ENCODE measurements at regions not wholly inside any gene's neighbourhood (a gene's known extent, or its start where the extent isn't known, plus 50 kb on each side); places are given as distances from the start of the nearest gene placed in this dataset.
A peak's percentile ranks its signal among the peaks of the same experiment; 100 is the strongest.

DNA sequence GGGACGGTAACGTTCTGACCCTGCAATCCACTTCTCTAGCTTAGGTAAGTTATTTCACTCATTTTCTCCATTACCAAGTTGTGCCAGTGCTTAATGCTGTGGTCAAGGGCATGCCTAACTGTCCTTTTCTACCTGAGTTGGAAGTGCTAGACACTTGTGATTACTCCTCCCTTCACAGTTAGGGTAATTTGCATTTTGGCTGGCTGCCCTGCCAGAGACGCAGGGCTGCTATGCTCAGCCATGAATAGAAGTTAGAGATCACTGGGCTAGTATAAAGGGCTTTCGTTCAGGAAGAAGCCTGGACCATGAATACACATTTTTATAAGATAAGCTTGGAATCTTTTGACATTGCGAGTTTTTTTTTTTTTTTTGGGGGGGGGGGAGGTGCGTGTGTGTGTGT lies 633.2 kb upstream of the NEGR1 start:
- peak; percentile 13 to 66 (median 47) for DNase-seq

DNA sequence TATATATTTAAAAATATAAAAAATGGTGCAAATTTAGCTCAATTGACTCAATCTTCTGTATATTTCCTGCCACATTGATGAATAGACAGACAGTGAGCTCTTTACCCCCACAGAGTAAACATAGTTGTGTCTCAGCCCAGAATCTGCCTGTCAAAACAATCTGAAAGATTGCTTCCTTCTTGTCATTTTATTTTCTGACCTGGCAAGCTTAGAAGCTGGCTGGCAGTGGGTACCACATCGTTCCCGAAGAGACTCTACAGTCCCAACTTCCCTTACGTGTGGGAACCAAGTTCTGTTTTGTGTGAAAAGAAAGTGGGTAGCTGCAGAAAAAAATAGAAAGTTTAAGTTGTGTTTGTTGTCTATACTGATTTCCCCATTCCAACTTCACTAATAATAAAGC lies 629.3 kb upstream of the NEGR1 start:
- peak in 1 of 3 experiments; percentile 27 for DNase-seq

DNA sequence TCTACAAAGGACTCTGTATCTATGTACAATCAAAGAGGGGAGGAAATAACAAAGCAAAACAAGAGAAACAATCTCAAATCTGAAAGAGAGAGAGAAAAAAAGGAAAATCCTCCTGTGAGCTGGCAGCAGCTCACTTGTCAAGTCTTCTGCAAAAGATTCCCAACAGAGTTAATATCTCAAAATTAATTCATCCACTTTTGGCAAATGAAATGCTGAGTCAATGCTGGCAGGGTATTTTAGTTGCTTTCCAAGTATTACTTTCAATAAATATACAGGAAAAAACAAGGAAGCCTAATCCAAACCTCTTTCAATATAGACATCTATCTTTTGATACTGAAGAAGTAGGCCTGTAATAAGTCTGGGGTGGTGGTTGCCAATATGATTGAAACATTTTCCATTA lies 613.9 kb upstream of the NEGR1 start:
- no peak for DNase-seq

DNA sequence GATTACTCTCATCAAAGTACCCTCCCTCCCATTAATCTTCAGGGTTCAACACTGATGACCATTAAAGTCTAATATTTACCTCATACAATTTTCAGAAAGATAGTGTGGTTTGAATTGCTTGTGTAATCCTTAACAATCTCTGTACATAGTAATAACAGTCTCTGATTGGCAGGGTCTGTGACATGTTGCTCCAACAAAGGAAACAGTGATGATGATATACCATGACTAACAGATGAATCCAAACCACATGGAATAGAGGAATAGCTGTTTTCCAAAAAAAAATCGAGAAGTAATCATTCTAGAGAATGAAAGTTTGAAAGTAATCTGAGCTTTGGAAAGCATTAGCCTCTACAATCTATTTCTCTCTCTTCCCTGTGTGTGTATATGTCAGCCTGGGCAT lies 610.1 kb upstream of the NEGR1 start:
- DNase-seq, result no peak

DNA sequence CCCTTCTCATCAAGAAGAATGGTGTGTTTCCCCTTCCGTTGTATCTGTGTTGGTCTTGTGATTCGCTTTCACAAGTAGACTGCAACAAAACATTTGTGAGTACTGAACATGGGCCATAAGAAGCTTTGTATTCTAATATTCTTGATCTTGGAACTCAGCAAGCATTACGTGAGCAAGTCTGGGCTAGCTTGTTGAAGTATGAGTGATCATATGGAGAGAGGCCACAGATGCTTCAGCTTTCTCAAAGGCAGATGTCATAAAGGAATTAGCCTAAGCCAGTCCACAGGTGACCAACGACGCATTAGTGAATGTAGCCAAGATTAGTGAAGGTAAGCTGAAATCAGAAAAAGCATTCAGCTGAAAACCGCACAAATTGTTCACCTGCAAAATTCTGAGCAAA lies 609.6 kb upstream of the NEGR1 start:
- no peak for DNase-seq

DNA sequence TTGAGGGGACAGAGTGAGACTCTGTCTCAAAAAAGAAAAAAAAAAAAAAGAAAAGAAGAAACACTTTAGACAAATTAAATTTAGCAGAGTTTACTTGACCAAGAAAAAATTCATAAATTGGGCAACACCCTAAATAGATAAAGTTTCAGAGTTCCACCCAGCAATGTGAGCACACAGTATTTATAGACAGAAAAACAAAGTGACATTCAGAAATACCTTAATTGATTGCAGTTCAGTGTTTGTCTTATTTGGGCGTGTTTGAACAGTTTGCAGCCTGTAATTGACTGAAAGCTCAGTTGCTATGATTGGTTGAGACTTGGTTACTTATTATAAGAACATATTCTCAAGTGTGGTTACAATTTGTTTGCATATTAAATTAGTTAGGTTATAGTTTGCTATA lies 603.5 kb upstream of the NEGR1 start:
- peak in 1 of 3 experiments; percentile 29 for DNase-seq

DNA sequence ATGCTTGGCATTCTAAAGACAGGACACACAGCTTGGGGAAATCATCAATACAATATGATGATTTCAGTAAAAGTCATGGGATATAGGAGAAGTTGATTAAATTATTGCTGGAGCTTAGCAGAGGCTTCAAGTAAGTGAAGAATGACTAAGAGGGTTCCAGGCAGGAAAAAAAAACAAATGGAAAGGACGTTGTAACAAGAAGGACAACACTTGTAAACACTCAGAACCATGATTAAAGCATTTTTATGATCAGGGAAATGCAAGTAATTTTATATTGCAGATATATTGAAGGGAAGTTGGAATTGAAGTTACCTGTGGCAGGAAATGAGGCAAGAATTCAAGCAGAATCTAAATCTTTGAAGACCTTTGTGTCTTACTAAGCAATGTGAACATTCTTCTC lies 602.7 kb upstream of the NEGR1 start:
- no peak for DNase-seq

DNA sequence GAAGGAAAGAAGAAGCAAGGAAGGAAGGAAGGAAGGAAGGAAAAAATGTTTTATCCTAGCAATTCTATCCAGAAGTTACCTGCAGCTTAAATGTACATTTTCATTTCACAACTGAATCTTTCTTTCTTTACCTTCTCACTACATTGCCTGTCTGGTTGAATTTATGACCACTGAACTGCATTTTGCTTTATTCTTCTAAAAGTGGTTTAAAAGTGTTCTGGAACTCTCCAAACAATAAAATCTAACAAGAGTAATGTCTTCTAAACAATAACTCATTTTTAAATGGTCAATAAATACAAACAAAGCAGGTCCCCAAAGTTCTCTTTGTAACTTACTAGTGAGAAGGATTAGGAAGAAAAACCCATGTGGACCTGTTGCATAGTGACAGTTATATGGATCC lies 587.5 kb upstream of the NEGR1 start:
- no peak for DNase-seq

DNA sequence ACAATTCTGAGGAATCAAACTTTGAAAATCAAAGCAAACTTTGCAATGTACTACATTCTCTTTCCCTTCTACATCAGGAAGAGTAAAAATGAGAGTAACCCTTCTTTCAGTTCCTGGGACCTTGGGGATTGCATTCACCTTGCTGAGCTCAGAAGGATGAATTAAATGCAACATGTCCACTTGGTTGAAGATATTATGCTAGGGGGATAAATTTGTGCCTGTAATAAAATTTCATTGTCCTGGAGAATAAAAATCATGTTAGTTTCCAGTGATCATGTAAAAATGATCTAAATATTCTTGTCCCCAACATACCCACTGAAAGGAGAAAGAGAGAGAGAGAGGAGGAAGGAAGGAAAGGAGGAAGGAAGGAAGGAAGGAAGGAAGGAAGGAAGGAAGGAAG lies 587.1 kb upstream of the NEGR1 start:
- no peak for DNase-seq

DNA sequence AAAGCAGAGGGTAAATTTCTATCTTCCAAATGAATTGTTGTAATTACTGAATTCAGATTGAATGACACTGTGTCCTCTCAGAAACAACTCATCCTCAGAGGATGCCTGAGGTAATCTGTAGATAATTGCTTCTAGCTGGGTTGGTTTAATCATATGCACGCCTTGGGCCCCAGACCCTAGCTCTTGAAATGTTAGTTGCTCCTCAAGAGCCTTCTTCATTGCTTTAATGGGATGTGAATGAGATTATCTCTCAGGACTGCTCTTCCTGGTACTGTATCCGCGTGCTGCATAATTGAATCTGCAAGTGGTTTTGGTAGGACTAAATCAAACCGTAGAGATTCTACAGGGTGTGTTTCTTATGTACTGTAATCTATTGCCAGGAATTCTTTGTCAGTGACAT lies 569.3 kb upstream of the NEGR1 start:
- peak in 1 of 3 experiments; percentile 92 for DNase-seq

DNA sequence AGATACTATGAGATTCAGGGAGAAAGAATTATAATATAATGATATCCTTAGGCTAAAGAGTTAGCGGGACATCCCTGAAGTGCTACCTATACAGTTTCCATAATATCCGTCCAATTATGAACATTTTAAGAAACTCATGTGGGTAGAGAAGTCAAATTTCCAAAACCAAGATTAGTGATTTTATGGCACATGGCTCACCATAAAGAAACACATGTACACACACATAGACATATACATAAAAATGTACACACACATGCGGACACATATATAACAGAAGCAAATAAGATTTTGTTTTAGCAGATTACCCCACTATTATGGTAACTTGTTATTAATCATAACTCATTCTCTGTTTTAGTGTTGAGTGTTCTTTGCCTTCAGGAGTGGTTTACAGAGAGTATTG lies 566.7 kb upstream of the NEGR1 start:
- DNase-seq, result no peak

DNA sequence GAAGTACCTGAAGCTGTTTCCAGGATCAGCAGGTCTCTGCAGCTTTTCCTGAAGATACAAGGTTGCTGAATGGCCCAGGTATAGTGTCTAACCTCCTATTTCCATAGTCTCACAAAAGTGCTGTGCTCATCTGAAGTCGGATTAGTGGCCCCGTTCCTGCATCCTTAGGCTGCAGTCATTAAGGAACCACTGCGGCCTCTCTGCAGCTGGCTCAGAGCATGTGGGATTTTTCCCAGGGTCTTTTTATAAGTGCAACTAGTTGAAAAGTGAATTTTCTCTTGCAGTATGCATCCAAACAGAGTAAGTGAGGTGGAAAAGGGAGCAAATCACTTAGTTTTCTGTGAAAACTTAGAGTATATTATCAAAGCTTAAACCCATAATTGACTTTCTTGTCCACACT lies 565.3 kb upstream of the NEGR1 start:
- no peak for DNase-seq

DNA sequence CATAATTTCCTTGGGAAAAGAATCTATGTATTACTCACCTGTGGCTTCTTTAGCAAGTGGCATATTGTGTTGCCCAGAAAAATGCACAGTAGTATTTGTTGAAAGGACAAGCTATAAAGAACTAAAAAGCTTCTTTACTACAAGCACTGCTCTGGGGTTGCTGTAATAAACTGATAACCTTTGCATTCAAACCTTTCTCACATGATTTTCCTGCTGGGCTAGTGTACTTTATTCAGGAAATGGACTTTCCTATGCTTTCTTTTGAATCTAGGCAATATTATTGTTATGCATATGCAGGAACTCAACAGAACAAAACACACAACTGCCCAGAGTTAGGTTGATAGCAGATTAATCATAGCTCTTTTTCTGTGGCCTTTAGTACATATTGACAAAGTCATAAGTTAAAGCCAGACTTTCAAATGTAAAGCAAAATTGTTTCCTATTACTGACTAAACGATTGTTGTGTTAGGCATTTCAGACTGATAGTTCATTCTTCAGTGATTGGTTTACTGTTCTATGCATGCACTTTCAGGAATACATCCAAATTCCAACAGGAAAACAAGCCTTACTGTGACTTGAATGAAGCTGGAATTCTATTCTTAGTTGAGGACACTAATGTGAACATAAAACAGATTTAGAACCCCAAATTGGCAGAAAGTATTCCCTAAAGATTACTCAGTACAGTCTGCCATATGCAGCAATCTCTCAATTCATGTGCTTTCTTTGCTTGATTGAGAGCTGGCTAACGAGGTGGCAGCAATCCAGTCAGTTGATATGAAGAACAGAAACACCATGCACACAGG lies 564.3 kb upstream of the NEGR1 start:
- no peak for DNase-seq

DNA sequence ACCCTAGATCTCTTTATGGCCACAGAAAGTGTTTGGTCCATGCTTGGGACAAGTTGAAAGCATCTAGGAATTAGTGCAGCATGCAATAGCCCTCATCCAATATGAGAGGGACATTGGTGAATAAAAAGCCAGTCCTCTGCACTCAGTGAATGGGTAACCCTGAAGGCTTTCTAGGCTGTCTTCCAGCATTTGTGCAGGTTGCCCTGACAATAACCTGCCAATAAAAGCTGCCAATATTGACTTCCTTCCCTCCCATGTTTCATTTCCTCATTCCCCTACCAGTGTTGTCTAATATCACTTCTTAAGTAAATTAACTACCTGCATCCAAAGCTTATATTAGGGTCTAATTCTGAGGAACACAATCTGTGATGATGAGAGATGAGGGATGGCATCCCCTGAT lies 563.6 kb upstream of the NEGR1 start:
- DNase-seq, result no peak

DNA sequence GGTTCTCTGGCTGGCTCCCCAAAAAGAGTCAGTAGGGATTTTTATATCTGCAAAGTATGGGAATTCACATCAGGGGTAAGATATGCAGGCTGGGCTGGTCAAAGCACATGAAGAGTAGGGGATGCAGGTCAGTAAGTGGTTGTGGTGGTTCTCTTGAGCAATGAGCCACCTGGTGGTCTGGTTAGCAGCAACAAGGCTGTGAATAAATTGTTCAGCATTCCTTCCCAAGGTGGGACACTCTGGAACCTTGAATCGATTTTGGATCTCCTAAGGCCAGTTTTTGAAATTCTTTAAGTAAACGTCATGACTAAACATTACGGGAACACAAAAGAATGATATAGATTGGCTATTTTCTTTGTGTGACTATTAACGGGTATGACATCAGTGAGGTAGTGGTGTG lies 563.0 kb upstream of the NEGR1 start:
- DNase-seq, result peak in 1 of 3 experiments; percentile 18

DNA sequence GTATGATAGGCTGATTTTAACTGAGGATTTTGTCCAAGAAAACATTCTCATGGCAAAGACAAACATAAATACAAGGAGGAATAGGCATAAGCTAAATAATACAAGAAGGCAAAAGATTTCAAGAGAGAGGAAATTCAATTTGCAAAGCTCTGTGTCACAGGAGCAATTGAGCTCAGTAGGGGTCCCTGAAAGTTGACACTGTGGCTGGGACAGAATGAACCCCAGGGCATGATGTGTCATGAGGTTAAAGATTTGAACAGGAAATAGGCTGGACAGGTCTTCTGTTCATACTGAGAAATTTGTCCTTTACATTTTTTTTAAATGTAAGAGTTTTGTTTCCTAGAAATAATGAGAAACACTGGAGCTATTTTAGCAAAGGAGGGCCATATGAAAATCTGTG lies 555.4 kb upstream of the NEGR1 start:
- peak in 2 of 3 experiments; percentile 34 to 59 for DNase-seq

DNA sequence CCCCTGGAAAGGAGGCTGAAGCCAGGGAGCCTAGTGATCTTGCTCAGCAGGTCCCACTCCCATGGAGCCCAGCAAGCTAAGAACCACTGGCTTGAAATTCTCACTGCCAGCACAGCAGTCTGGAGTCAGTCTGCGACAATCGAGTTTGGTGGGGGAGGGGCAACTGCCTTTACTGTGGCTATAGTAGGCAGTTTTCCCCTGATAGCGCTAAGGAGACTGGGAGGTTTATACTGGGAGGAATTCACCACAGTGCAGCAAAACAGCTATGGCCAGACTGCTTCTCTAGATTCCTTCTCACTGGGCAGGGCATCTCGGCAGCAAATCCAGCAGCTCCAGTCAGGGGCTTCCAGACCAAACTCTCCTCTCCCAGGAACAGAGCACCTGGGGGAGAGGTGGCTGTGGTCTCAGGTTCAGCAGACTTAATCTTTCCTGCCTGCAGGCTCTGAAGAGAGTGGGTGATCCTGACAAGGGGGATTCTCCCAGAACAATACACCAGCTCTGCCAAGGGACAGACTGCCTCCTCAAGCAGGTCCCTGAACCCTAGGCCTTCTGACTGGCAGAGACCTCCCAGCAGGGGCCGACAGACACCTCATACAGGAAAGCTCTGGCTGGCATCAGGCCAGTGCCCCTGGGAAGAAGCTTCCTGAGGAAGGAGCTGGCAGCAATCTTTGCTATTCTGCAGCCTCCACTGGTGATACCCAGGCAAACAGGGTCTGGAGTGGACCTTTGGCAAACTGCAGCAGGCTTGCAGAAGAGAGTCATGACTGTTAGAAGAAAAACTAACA lies 548.5 kb upstream of the NEGR1 start:
- peak in 1 of 3 experiments; percentile 4 for DNase-seq

DNA sequence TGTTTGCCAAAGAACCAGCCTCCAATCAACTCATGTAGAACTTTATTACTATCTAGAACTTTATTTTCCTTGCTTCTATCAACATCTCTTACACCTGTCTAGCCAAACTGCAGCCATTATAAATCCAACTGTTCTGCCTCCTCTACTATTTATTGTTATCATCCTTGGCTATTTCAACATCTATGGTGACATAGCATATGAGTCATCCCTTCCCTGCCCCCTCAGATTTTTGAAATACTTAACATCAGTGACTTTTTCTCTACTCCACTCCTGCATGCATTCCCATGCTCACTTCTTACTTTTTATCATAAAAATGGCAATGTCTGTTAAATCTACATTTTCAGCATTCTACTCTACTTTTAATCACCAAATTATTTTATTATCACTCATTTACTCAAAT lies 544.9 kb upstream of the NEGR1 start:
- no peak for DNase-seq

DNA sequence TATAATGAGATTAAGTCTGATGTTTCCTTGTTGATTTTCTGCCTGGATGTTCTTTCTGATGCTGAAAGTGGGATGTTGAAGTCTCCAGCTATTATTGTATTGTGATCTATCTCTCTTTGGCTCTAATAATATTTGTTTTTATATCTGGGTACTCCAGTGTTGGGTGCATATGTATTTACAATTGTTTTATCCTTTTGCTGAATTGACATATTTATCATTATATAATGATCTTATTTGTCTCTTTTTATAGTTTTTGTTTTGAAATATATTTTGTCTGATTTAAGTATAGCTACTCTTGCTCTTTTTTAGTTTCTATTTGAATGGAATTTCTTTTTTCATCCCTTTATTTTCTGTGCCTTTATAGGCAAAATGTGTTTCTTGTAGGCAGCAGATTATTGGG lies 522.2 kb upstream of the NEGR1 start:
- DNase-seq, result no peak

DNA sequence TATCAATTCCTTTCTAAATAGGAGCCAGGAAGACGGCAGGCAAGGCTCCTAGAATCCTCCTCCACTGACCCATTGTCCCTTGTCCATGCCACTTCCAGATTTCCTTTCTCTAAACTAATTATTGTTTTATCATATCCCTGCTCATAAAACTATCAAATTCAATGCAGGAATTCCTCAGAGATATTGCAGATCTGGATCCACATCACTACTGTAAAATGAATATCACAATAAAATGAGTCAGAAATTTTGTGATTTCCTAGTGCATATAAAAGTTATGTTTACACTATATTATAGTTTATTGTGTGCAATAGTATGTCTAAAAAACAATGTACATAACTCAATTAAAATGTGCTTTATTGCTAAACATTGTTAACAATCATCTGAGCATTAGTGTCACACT lies 498.7 kb upstream of the NEGR1 start:
- DNase-seq, result no peak

DNA sequence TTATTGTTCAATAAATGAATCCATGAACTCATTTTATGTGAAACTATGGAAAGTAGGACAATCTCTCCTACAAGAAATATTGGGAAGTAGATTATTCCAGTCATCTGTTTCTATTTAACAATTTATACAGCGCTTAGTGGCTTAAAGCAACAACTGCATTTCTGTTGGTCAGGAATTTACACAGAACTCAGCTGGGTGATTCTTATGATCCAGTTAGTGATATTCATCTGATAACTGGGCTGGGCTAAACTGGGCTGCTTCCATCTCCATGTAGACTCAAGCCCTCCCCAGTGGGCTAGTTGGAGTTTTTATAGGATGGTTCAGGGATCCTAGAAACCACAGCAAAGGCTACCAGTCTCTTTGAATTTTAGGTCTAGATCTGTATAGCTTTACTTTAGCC lies 497.9 kb upstream of the NEGR1 start:
- no peak for DNase-seq

DNA sequence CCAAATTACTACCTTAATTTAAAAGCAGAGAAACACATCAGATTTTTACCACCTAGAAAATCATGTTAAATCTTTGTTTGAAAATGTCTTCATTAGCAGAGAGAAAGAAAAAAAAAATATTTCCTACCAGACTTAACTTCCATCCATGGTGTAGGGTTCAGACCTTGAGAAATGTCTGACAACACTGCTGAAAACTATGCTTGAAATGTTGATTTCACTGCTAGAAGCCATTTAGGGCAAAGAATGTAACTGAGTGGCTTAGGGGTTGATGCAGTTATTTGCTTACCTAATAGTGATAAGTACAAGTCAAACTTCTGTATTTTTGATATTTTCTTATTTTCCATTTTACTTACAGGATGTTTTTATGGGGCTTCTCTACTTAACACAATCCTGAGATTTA lies 495.6 kb upstream of the NEGR1 start:
- no peak for DNase-seq

DNA sequence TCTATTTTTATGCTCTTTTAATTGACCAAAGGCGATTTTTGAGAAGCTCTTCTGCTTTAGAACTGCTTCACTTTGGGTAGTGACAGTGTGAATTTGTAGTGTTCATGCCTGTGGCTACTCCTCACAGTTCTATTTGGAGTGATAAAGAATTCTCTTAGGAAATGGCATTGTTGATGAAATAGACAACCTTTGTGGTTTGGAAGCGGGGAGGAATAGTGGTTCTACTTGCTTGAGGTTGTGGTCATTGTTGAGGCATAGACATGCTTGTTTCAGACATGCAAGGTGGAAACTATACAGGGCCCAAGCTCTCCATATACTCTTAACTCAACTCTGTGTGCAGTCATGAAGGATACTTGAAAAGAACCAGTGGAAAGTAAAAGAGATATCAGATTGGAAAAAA lies 481.1 kb upstream of the NEGR1 start:
- no peak for DNase-seq

DNA sequence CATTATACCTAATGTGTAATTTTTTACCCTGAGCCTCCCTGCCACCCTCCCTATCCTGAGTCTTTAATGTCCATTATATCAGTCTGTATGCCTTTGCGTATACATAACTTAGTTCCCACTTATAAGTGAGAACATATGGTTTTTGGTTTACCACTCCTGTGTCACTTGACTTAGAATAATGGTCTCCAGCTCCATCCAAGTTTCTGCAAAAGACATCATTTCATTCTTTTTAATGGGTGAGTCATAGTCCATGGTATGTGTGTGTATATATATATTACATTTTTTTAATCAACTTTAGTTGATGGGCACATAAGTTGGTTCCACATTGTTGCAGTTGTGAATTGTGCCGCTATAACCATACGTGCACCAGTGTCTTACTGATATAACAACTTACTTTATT lies 477.1 kb upstream of the NEGR1 start:
- DNase-seq, result no peak

DNA sequence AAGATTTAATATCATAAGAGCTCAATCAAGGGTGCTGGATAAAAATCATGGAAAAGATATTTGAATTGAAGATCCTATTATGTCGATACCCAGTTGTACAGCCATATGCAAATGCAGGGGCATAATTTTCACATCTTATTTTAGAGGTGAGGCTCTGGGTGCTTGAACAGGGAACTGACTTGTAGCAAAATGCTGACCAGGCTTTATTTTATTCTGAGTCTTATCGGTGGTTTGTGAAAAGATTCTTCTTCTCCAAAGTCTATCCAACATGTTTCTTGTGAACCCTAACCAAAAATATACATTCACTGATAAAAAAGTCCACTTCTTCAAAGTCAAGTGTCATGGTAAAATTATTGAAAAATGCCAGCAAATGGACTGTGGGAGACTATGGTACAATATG lies 475.5 kb upstream of the NEGR1 start:
- DNase-seq, result no peak

All from NCI-H1417 (cell line).